A673 (cell line): ENCODE measurements at regions not wholly inside any gene's neighbourhood (a gene's known extent, or its start where the extent isn't known, plus 50 kb on each side); places are given as distances from the start of the nearest gene placed in this dataset.

Experiments used
- CTCF ChIP-seq: fragments of 300-800, 200-600 bp; sonication (generic); conservative IDR thresholded peaks from 2 replicates; pipeline ENCODE4 v1.5.1; 2017; ENCODE audit warnings: low read depth, mild to moderate bottlenecking, antibody characterized with exemption, low read length, moderate library complexity, mixed read lengths
- EZH2 ChIP-seq: fragments of 200-600 bp; sonication (generic); IDR thresholded peaks from 2 replicates; pipeline ENCODE4 v1.6.1; 2017; ENCODE audit warnings: borderline replicate concordance, low read depth, mild to moderate bottlenecking, mixed read lengths, antibody characterized with exemption, low read length; ENCODE audit not compliant: poor library complexity, severe bottlenecking

GRCh38 chrX:20803971-20804370 lies 537.3 kb upstream of the RPS6KA3 start:
- TF ChIP-seq CTCF (no peak), EZH2 (no peak)
